HG03378 (cell line): ENCODE measurements at regions not wholly inside any gene's neighbourhood (a gene's known extent, or its start where the extent isn't known, plus 50 kb on each side); places are given as distances from the start of the nearest gene placed in this dataset.
"Not testable (repeated sequence)": the region's sequence is repeated elsewhere in the genome, so short reads cannot be mapped to it uniquely, and the experiment has no call there.

Source experiments
- ATAC-seq: cut with Tn5 transposase; IDR thresholded peaks from one replicate; pipeline ENCODE4 v1.9.1; 2021; ENCODE audit warnings: mild to moderate bottlenecking, moderate library complexity; ENCODE audit not compliant: unreplicated experiment

GRCh38 chr3:89912031-89912430 lies 804.6 kb downstream of the EPHA3 start:
- no peak for ATAC-seq

GRCh38 chr3:89923921-89924610 lies 816.6 kb downstream of the EPHA3 start:
- no peak for ATAC-seq

GRCh38 chr3:89925976-89926375 lies 818.6 kb downstream of the EPHA3 start:
- no peak for ATAC-seq

GRCh38 chr3:89932882-89933281 lies 825.5 kb downstream of the EPHA3 start:
- ATAC-seq, result no peak

- not testable (repeated sequence) for ATAC-seq
Measured at GRCh38 chr3:89944461-89944860, 837.0 kb downstream of the EPHA3 start.

GRCh38 chr3:89946884-89947283 lies 839.5 kb downstream of the EPHA3 start:
- ATAC-seq, result no peak

GRCh38 chr3:89947337-89947954 lies 840.0 kb downstream of the EPHA3 start:
- ATAC-seq, result no peak

- ATAC-seq, result no peak
Measured at GRCh38 chr3:89948008-89948407, 840.6 kb downstream of the EPHA3 start.

- no peak for ATAC-seq
Measured at GRCh38 chr3:89950772-89951171, 843.4 kb downstream of the EPHA3 start.

GRCh38 chr3:89954137-89954536 lies 846.7 kb downstream of the EPHA3 start:
- ATAC-seq, result no peak

- no peak for ATAC-seq
Measured at GRCh38 chr3:89955156-89955555, 847.7 kb downstream of the EPHA3 start.

- ATAC-seq, result no peak
Measured at GRCh38 chr3:89957451-89957850, 850.0 kb downstream of the EPHA3 start.

GRCh38 chr3:89958163-89958562 lies 850.7 kb downstream of the EPHA3 start:
- ATAC-seq, result not testable (repeated sequence)

GRCh38 chr3:89964347-89964746 lies 856.9 kb downstream of the EPHA3 start:
- no peak for ATAC-seq

GRCh38 chr3:89966877-89967665 lies 859.6 kb downstream of the EPHA3 start:
- no peak for ATAC-seq

- no peak for ATAC-seq
Measured at GRCh38 chr3:89971329-89971728, 863.9 kb downstream of the EPHA3 start.

GRCh38 chr3:89973156-89973555 lies 865.7 kb downstream of the EPHA3 start:
- ATAC-seq, result no peak

GRCh38 chr3:89974903-89975519 lies 867.6 kb downstream of the EPHA3 start:
- no peak for ATAC-seq

- ATAC-seq, result no peak
Measured at GRCh38 chr3:89983449-89983848, 876.0 kb downstream of the EPHA3 start.

- no peak for ATAC-seq
Measured at GRCh38 chr3:90005281-90005847, 897.9 kb downstream of the EPHA3 start.
